Activated CD4-positive, CD25-positive, alpha-beta regulatory T cell (primary cell): ENCODE measurements at regions not wholly inside any gene's neighbourhood (a gene's known extent, or its start where the extent isn't known, plus 50 kb on each side); places are given as distances from the start of the nearest gene placed in this dataset.
A peak's percentile ranks its signal among the peaks of the same experiment; 100 is the strongest.

Experiments
- DNase-seq, 4 experiments: peaks; one replicate each; lab custom pipeline; 2025; lab: John Stamatoyannopoulos, UW

- DNase-seq: no peak
Observed at GRCh38 chrX:17206584-17206983, 168.4 kb upstream of the NHS start.

DNA sequence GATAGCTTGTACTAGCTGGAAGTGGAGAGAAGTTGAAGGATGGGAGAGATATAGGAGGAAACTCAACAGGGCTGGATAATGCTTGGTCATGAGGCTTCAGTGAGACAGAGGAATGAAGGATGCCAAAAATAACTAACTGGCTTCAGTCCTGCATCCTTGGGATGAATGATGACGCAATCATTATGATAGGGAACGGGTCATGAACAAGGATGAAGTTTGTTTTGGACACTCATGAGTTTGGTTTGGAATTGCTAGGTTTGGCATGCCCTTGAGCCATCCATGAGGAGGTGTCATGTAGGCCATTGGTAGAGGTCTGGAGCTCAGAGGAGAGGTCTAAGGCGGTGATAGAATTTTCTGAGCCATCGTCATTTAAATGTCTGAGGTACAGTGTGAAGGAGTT is 160.0 kb upstream of the NHS start:
- DNase-seq: no peak

- no peak for DNase-seq
Observed at GRCh38 chrX:17226736-17227135, 148.3 kb upstream of the NHS start.

GRCh38 chrX:17237146-17237545 is 137.9 kb upstream of the NHS start:
- no peak for DNase-seq

- DNase-seq: peak in 1 of 4 experiments; percentile 0
Observed at GRCh38 chrX:17242470-17242869, 132.5 kb upstream of the NHS start.

DNA sequence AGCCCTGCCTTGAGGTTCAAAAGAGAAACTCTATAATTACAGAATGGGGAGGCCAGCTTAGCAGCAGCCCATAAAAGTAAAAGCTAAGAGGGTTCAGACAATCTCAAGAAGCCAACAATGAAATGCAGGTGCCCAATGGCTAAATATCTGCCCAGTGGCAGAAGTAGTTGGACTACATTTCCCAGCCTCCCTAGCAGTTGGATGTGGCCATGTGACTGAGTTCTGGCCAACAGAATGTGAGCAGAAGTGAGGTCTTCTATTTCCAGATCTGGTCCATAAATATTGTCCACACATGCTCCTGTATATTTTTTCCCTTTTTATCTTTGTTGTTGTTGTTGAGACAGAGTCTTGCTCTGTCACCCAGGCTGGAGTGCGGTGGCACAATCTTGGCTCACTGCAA is 127.9 kb upstream of the NHS start:
- DNase-seq: no peak

GRCh38 chrX:17262123-17262522 is 112.9 kb upstream of the NHS start:
- DNase-seq: no peak

DNA sequence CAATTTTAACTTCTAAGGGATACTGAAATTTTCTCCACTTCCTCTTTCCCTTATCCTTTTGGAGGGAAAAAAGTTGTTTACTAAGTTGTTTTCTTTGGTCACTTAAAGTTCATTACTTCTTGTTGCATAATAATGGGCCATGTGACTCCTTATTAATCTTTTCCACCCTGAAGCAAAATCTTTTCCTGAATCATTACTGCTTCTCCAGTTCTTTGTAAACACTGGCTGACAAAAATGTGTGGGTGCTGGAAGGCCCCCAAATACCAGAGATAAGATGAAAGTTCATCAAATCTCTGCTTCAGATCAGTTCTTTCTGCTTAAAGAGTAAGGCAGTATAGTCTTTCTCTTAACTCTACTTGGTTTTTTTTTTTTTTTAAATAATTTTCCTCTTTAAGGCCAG is 108.9 kb upstream of the NHS start:
- DNase-seq: no peak

- no peak for DNase-seq
Observed at GRCh38 chrX:17278961-17279360, 96.0 kb upstream of the NHS start.

DNA sequence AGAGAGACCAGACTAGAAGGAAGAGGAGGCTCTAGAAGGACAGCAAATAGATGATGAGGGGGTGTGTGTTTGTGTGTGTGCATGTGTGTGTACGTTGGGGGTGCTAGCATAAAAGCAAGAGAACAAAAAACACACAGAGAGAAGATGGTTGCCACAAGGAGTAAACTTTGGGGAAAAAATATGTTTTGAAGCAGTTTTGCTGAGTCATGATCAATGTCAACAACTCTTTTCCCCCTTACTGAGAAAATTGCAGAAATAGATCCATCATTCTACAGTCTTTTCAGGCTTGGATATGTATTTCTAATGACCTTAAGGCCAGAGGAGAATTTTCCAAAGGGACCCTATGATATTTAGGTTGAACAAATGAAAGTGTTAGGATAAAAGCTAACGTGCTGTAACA is 89.0 kb upstream of the NHS start:
- no peak for DNase-seq

DNA sequence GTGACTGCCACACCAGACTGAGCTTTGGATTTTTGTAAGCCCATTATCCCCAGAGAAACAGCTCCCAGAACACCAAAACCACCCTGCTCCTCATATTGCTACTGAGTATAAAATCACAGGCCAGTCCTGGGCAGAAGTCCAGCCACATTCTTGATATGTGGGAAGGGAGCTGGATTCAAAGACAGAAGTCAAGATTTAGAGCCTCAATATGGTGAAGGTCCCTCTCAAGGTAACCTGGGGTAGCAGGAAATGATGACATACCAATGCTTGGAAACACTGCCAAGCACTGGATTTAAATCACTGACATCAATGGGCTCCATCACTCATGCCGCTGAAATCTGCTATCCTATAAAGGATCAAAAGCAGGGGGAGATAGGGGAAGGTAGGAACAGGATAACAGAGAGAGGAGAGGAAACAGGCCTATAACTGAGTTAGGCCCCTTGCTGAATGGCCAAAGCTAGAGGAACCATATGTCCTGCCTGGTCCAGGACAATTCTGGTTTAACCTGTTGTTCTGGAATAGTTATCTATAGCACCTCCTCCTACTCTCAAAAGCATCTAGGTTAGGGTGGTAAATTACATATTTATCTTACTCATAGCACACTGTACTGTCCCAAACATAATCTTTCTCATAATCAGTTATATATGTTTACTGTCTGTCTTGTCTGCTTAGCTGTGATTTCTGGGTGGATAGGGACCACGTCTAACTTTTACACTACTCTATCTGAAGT is 83.7 kb upstream of the NHS start:
- DNase-seq: no peak

DNA sequence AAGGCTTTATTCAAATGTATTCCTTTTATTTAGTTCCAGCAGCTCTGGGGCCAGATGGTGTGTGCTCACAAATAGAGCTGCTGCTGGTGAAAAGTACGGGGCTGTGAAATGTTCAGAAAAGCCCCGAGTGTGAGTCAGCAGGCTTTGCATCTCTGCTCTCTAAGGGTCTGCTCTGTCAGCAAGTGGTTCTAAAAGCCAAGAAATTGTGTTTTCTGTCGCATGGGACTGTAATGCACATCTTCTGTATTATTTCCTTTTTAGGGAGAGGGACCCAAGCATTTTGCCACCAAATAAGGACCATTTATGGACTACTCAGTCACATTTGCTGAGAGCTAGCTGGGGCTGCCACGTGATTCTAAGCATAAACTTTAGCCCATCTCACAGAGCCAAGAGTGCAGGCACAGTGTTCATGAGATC is 82.9 kb upstream of the NHS start:
- no peak for DNase-seq

- DNase-seq: no peak
Observed at GRCh38 chrX:17294561-17294960, 80.4 kb upstream of the NHS start.

DNA sequence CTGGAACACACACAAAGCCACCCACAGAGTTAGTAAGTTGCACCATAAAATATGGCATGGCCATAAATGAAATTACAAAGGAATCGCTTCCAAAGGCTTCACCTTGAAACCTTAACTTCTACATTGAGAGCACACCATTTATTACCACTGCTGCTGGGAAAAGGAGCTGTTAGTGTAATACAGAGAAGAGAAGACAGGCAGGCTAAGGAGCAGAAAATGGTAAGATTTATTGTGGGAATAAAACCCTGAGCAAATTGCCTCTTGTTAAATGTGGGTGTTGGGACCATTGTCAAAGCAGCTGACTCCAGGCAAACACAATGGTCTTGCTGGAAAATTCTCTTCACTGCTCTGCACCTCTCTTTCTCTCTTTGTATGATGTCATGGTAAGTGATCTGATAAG is 79.2 kb upstream of the NHS start:
- DNase-seq: no peak

DNA sequence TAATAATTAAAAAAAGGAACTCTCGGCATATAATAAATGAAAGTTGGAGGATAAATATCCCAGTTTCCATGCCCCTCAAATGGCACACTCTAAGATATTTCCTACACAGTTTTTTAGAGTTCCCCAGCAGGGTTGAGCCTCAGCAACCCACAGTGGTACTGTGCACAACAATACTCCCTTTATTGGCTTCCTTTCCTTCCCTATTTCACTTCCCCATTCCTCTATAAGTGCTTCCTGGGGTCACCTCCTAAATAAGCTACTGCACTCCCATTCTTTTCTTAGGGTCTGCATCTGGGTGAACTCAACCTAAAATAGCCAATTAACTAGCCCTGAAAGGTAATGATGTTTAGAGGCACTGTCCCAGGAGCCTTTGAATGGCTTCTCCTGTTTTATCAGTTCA is 76.4 kb upstream of the NHS start:
- DNase-seq: no peak

DNA sequence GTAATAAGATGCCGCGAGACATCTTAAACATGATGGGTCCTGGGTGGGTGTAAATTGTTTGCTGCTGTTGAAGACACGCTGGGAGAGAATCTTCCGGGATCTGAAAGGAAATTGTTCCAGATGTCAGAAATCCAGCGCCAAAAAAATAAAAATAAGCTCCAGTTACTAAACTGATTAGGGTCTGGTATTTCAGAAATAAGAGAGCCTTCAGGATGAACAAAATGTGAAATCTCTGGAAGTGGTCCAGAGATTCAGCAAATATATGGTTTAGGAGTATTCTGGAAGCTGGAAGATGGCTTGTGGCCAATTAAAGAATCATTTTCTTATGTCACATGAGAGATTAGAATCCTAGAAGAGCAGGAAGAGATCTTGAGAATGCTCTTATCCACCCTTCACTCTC is 75.8 kb upstream of the NHS start:
- no peak for DNase-seq

DNA sequence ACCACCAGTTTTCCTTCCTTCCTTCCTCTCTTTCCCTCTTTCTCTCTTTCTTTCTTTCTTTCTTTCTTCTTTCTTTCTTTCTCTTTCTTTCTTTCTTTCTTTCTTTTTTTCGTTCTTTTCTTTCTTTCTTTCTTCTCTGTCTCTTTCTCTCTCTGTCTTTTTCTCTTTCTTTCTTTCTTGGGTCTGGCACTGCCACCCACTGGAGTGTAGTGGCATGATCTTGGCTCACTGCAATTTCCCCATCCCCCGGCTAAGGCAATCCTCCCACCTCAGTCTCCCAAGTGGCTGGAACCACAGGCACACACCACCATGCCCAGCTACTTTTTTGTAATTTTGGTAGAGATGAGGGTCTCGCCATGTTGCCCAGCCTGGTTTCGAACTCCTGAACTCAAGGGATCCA is 51.6 kb upstream of the NHS start:
- no peak for DNase-seq
